Endothelial cell of umbilical vein (primary cell): ENCODE measurements at regions not wholly inside any gene's neighbourhood (a gene's known extent, or its start where the extent isn't known, plus 50 kb on each side); places are given as distances from the start of the nearest gene placed in this dataset.

Experiments used
- BruUV-seq: library from RNA; stranded (reverse); fragments of 400-500 nt; replicated peaks from 2 replicates; lab custom pipeline; 2021; lab: Mats Ljungman, UMichigan
- CTCF ChIA-PET: fragments of 300-600, 350-600 bp; sonication (Branson Sonifier 250); formaldehyde crosslinking; loops from one replicate; lab custom pipeline; 2021; ENCODE audit warnings: antibody characterized with exemption, inconsistent platforms; lab: Charles Lee
- POLR2A ChIA-PET: fragments of 300-600, 350-600 bp; sonication (Branson Sonifier 250); formaldehyde crosslinking; loops from one replicate; lab custom pipeline; 2021; ENCODE audit warnings: antibody characterized with exemption, inconsistent platforms; lab: Charles Lee
- DNase-seq: peaks from one replicate; pipeline ENCODE4 v3.0.0-alpha.2; 2011; ENCODE audit warnings: low read depth, low spot score
- FAIRE-seq: peaks from 2 replicates; lab custom pipeline; 2011; peaks lifted over from hg19 to GRCh38; lab: Jason Lieb, UNC
- H2AFZ ChIP-seq: 2 replicates; pipeline ENCODE4 v1.6.0; 2012; ENCODE audit warnings: low read depth, low read length, control low read depth, inconsistent platforms
- H3K27ac ChIP-seq: 2 replicates; pipeline ENCODE4 v1.5.1; 2011; ENCODE audit warnings: low read depth, mild to moderate bottlenecking, control low read depth, low read length, moderate library complexity; ENCODE audit not compliant: insufficient read depth
- H3K27me3 ChIP-seq, 2 experiments: 2 replicates each; pipeline versions ENCODE4 v1.6.0 to v1.6.1; 2011; ENCODE audit warnings: low read length in 2 of 2, mixed read lengths in 1 of 2; ENCODE audit not compliant: control insufficient read depth in 2 of 2, insufficient read depth in 2 of 2
- H3K36me3 ChIP-seq, 2 experiments: 2 replicates in 1 of 2; 3 replicates in 1 of 2; pipeline ENCODE4 v1.5.1; 2011; ENCODE audit warnings: low read length in 2 of 2, mild to moderate bottlenecking in 1 of 2, moderate library complexity in 1 of 2; ENCODE audit not compliant: control insufficient read depth in 2 of 2, insufficient read depth in 2 of 2; ENCODE audit errors: extremely low read depth in 1 of 2
- H3K4me1 ChIP-seq: 3 replicates; pipeline ENCODE4 v1.5.1; 2011; ENCODE audit warnings: mild to moderate bottlenecking, low read length; ENCODE audit not compliant: control insufficient read depth, insufficient read depth; ENCODE audit errors: extremely low read depth
- H3K4me2 ChIP-seq: 2 replicates; pipeline ENCODE4 v1.6.1; 2011; ENCODE audit warnings: low read length, control low read depth, mixed read lengths; ENCODE audit not compliant: insufficient read depth
- H3K4me3 ChIP-seq, 3 experiments: fragments of 200-600 bp in 1 of 3; sonication (generic), shearing (Covaris generic) in 1 of 3; replicated peaks in 1 of 3; 2 replicates each; pipeline ENCODE4 v1.5.1; 2011 to 2016; ENCODE audit warnings: control low read depth in 3 of 3, low read length in 3 of 3, mild to moderate bottlenecking in 2 of 3, inconsistent platforms in 1 of 3, low read depth in 1 of 3, moderate library complexity in 1 of 3; ENCODE audit not compliant: insufficient read depth in 1 of 3
- H3K79me2 ChIP-seq: 2 replicates; pipeline ENCODE4 v1.6.0; 2012; ENCODE audit warnings: low read length, inconsistent platforms; ENCODE audit not compliant: control insufficient read depth, insufficient read depth
- H3K9ac ChIP-seq: replicated peaks from 2 replicates; pipeline ENCODE3; 2011; ENCODE audit warnings: low read length, control low read depth; ENCODE audit not compliant: insufficient read depth; ENCODE audit errors: extremely low read depth
- H3K9me1 ChIP-seq: replicated peaks from 3 replicates; pipeline ENCODE4 v1.6.0; 2011; ENCODE audit warnings: mild to moderate bottlenecking, low read length; ENCODE audit not compliant: control insufficient read depth, insufficient read depth; ENCODE audit errors: extremely low read depth
- H3K9me3 ChIP-seq: replicated peaks from 2 replicates; pipeline ENCODE4 v1.5.1; 2012; ENCODE audit warnings: low read length, inconsistent platforms; ENCODE audit not compliant: control insufficient read depth, insufficient read depth
- H4K20me1 ChIP-seq: replicated peaks from 2 replicates; pipeline ENCODE3; 2011; ENCODE audit warnings: mild to moderate bottlenecking, low read length; ENCODE audit not compliant: control insufficient read depth, insufficient read depth; ENCODE audit errors: extremely low read depth
- CTCF ChIP-seq, 2 donors: IDR thresholded peaks; 1 replicate in 1 of 2; 2 replicates in 1 of 2; pipeline ENCODE4 v1.5.1; 2011; ENCODE audit warnings: low read length in 2 of 2, mild to moderate bottlenecking in 2 of 2, moderate library complexity in 2 of 2, control low read depth in 1 of 2, inconsistent platforms in 1 of 2, low read depth in 1 of 2; ENCODE audit not compliant: insufficient read depth in 1 of 2; ENCODE audit errors: extremely low read depth in 1 of 2
- EZH2 ChIP-seq: IDR thresholded peaks from 2 replicates; pipeline ENCODE4 v1.6.1; 2012; ENCODE audit warnings: borderline replicate concordance, low read depth, mild to moderate bottlenecking, moderate library complexity, low read length, inconsistent platforms; ENCODE audit not compliant: severe bottlenecking
- FOS ChIP-seq: IDR thresholded peaks from 2 replicates; pipeline ENCODE4 v1.6.1; 2011; ENCODE audit warnings: mild to moderate bottlenecking, low read length, moderate library complexity, borderline replicate concordance; ENCODE audit not compliant: insufficient read depth
- GATA2 ChIP-seq: IDR thresholded peaks from 2 replicates; pipeline ENCODE4 v1.7.0; 2011; ENCODE audit warnings: low read depth, mild to moderate bottlenecking, moderate library complexity, mixed read lengths, low read length; ENCODE audit not compliant: insufficient read length, insufficient read depth
- JUN ChIP-seq: IDR thresholded peaks from 2 replicates; pipeline ENCODE4 v1.6.1; 2011; ENCODE audit warnings: borderline replicate concordance, low read depth; ENCODE audit not compliant: insufficient read length, insufficient read depth
- MYC ChIP-seq: IDR thresholded peaks from one replicate; pipeline ENCODE4 v1.6.1; 2011; ENCODE audit warnings: mild to moderate bottlenecking, low read depth, low read length
- POLR2A ChIP-seq: IDR thresholded peaks from 2 replicates; pipeline ENCODE4 v1.6.1; 2012; ENCODE audit warnings: low read depth, mild to moderate bottlenecking, control low read depth, low read length
- POLR2AphosphoS5 ChIP-seq: IDR thresholded peaks from 2 replicates; pipeline ENCODE4 v1.6.1; 2012; ENCODE audit warnings: low read depth, mild to moderate bottlenecking, control low read depth, low read length, moderate library complexity; ENCODE audit not compliant: insufficient read depth
- dilution Hi-C: fragments of 300-500 bp; cut with MboI; formaldehyde crosslinking; loops from one replicate; pipeline ENCODE4 v1.15.0; 2019; ENCODE audit warnings: low sequenced_read_pairs; ENCODE audit not compliant: extremely low pct_ligation_motif_present
- intact Hi-C: fragments of 100-400 bp; cut with micrococcal nuclease; formaldehyde crosslinking; loops from one replicate; pipeline ENCODE4 v1.10.0; 2022
- TF ChIP-seq, protein P1 (sequence below): IDR thresholded peaks from 2 replicates; pipeline ENCODE4 v1.6.1; 2011; ENCODE audit not compliant: insufficient read depth, insufficient read length

GRCh38 chr10:15444105-15445005 lies 73.3 kb upstream of the FAM171A1 start:
- TF ChIP-seq GATA2 (no peak), FOS (no peak), POLR2A (no peak), MYC (no peak), EZH2 (no peak), CTCF (IDR thresholded peaks at IDR 0.05; ENCODE audit: extremely low read depth in 1 of 2, insufficient read depth in 1 of 2, low read depth in 1 of 2, low read length in 2 of 2) (no peak), POLR2AphosphoS5 (no peak), JUN (no peak)
- TF ChIP-seq, protein P1, sequence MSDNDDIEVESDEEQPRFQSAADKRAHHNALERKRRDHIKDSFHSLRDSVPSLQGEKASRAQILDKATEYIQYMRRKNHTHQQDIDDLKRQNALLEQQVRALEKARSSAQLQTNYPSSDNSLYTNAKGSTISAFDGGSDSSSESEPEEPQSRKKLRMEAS: no peak
- Histone ChIP-seq H3K4me2 (no peak overlapping the region), H2AFZ (no peak overlapping the region), H3K4me1 (peaks cover 8% of the 10 kb centered on the region), H3K9me1 (no peaks in the 10 kb centered on the region), H3K79me2 (no peaks in the 10 kb centered on the region), H3K9ac (no peak overlapping the region), H3K4me3 (no peak overlapping the region), H3K36me3 (no peaks in the 10 kb centered on the region), H3K9me3 (no peaks in the 10 kb centered on the region), H3K27me3 (peaks cover 7 to 10% of the 10 kb centered on the region in 2 experiments), H4K20me1 (no peaks in the 10 kb centered on the region), H3K27ac (no peak overlapping the region)
- CTCF ChIA-PET: interaction anchor here (1.0 to 2.5 kb wide), 6 partner anchors 11 to 280 kb away, joined by 3 to 10 read pairs (median 6); partner anchors contain the start of gene ITGA8
- intact Hi-C loops (no loop called here), dilution Hi-C loops (no loop called here)
- DNase-seq (no peak), FAIRE-seq (no peak)
- BruUV-seq: no TSS peak
- POLR2A ChIA-PET: no interaction called here
